Nephron (organoid): ENCODE measurements at regions not wholly inside any gene's neighbourhood (a gene's known extent, or its start where the extent isn't known, plus 50 kb on each side); places are given as distances from the start of the nearest gene placed in this dataset.

Experiments used
- H3K27ac Mint-ChIP-seq, 3 experiments: 2 replicates each; pipeline ENCODE4 v1.8.0; 2020; ENCODE audit warnings: mixed read lengths in 3 of 3, mild to moderate bottlenecking in 2 of 3, moderate library complexity in 1 of 3
- H3K27me3 Mint-ChIP-seq: 2 replicates; pipeline ENCODE4 v1.8.0; 2021; ENCODE audit warnings: low read depth, mild to moderate bottlenecking, moderate library complexity, mixed read lengths
- H3K36me3 Mint-ChIP-seq: 2 replicates; pipeline ENCODE4 v1.8.0; 2020; ENCODE audit warnings: low read depth, mixed read lengths
- H3K4me1 Mint-ChIP-seq: 2 replicates; pipeline ENCODE4 v1.8.0; 2020; ENCODE audit warnings: mixed read lengths
- H3K4me3 Mint-ChIP-seq, 3 experiments: 2 replicates each; pipeline ENCODE4 v1.8.0; 2020; ENCODE audit warnings: mild to moderate bottlenecking in 3 of 3, mixed read lengths in 3 of 3, moderate library complexity in 2 of 3
- H3K9me3 Mint-ChIP-seq: 2 replicates; pipeline ENCODE4 v1.8.0; 2020; ENCODE audit warnings: mixed read lengths
- TF ChIP-seq, protein P1 (sequence below), 3 experiments: fragments of 200-600 bp; sonication (generic); IDR thresholded peaks; one replicate each; pipeline ENCODE4 v1.5.0; 2021; ENCODE audit warnings: antibody characterized with exemption in 3 of 3; ENCODE audit not compliant: unreplicated experiment in 3 of 3

DNA sequence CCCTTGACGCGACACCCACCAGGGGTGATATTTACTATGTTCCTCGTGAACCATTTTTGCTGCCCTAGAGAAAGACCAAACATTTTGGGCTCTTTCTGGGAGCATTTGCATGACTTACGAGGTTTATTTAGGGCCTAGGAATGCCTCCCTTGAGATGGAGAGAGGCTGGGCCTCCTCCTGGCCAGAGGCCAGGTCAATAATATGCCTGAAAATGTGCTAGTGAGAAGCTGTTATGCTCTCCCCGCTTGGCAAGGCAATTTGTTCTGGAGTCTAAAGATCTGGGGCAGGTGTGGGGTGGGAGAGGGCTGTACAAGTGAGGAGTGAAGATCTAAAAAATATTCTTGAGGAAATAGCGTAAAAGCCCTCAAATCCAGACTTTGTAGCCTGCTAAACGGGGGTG lies 587.3 kb upstream of the CDH5 start:
- Mint-ChIP-seq H3K27ac (peak overlapping the region; percentile 91 to 96 (median 94)), H3K27me3 (peaks cover 11% of the 10 kb centered on the region), H3K4me3 (peak overlapping the region in 1 of 3 experiments; percentile 1), H3K4me1 (peaks cover 76% of the 10 kb centered on the region), H3K9me3 (peaks cover 18% of the 10 kb centered on the region), H3K36me3 (no peaks in the 10 kb centered on the region)
- TF ChIP-seq, protein P1, sequence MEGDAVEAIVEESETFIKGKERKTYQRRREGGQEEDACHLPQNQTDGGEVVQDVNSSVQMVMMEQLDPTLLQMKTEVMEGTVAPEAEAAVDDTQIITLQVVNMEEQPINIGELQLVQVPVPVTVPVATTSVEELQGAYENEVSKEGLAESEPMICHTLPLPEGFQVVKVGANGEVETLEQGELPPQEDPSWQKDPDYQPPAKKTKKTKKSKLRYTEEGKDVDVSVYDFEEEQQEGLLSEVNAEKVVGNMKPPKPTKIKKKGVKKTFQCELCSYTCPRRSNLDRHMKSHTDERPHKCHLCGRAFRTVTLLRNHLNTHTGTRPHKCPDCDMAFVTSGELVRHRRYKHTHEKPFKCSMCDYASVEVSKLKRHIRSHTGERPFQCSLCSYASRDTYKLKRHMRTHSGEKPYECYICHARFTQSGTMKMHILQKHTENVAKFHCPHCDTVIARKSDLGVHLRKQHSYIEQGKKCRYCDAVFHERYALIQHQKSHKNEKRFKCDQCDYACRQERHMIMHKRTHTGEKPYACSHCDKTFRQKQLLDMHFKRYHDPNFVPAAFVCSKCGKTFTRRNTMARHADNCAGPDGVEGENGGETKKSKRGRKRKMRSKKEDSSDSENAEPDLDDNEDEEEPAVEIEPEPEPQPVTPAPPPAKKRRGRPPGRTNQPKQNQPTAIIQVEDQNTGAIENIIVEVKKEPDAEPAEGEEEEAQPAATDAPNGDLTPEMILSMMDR (IDR thresholded peaks at IDR 0.05; ENCODE audit: unreplicated experiment in 3 of 3) = no peak

DNA sequence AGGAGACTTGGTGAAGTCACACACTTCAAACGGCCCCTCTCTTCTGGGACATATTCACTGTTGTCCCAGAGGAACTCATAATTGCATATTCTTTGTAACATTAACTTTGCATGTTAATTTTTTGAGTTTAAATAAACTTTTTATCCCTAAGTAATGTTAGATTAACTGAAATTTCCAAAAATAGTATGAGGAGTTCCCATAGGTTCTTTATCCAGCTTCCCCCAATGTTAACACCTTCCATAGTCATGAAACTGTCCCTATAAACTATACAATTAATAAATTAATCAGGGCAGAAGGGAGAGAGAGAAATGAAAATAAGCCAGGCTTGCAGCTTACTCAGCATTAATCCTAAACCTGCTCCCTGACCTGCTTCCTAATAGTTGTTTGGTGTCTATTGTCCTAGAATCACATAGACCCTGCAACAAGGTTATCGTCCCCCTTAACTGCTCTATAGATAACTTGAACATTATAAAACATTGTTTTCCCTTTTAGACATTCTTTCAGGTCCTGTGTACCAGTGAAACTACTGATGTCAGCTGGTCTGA lies 589.8 kb upstream of the CDH5 start:
- Mint-ChIP-seq H3K27ac (peak overlapping the region in 2 of 3 experiments; percentile 56 to 71), H3K9me3 (peaks cover 23% of the 10 kb centered on the region), H3K4me3 (no peak overlapping the region), H3K36me3 (no peaks in the 10 kb centered on the region), H3K27me3 (peaks cover 11% of the 10 kb centered on the region), H3K4me1 (peaks cover 68% of the 10 kb centered on the region)
- TF ChIP-seq, protein P1 (IDR thresholded peaks at IDR 0.05; ENCODE audit: unreplicated experiment in 3 of 3) = no peak

DNA sequence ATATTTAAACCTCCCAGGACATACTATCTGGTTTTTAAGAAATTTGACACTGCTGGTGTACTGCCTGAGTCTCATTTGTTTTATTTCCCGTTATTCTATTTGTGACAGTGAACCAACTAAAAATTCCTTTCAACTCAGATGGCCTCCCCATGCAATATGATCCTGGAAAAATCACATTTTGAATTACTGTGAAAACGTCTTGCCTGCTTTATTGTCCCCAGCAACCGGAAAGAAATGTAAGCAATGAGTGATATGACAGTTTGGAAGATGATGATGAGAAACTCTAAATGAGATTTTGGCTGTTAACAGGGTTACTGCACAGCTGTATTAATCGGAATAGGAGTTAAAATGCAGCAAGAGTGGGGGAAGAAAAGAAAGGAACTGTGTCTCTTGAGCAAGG lies 590.7 kb upstream of the CDH5 start:
- H3K27ac Mint-ChIP-seq = peak overlapping the region; percentile 16 to 67 (median 64)

DNA sequence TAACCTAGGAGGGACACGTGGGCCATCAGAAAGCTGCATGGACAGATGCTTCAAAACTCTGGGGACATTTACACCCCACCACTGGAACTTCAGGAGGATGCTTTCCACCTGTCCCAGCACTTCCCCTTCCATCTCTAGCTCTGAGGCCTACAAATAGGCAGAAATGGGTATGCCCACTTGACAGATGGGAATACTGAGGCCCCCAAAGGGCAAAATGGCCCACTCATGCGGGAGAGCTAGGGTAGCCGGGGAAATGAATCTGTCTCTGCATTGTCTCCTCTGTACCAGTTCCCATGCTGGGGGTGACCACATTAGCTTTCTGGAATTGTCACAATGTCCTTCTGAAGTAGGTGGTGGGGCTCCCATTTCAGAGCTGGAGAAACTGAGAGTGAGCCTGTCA lies 592.1 kb upstream of the CDH5 start:
- H3K9me3 Mint-ChIP-seq = peaks cover 32% of the 10 kb centered on the region
- H3K4me3 Mint-ChIP-seq = no peak overlapping the region
- TF ChIP-seq, protein P1 (IDR thresholded peaks at IDR 0.05; ENCODE audit: unreplicated experiment in 3 of 3) = no peak
- H3K4me1 Mint-ChIP-seq = peaks cover 54% of the 10 kb centered on the region
- peaks cover 4% of the 10 kb centered on the region for H3K27me3 Mint-ChIP-seq
- H3K27ac Mint-ChIP-seq = peak overlapping the region; percentile 35 to 73 (median 54)
- H3K36me3 Mint-ChIP-seq = no peaks in the 10 kb centered on the region

More for the DNA sequence above, 590.7 kb upstream of the CDH5 start:
- Mint-ChIP-seq H3K4me1 (peaks cover 63% of the 10 kb centered on the region), H3K4me3 (peak overlapping the region in 1 of 3 experiments; percentile 0), H3K27me3 (peaks cover 10% of the 10 kb centered on the region), H3K9me3 (peaks cover 23% of the 10 kb centered on the region), H3K36me3 (no peaks in the 10 kb centered on the region)
- TF ChIP-seq, protein P1 (IDR thresholded peaks at IDR 0.05; ENCODE audit: unreplicated experiment in 3 of 3) = no peak

DNA sequence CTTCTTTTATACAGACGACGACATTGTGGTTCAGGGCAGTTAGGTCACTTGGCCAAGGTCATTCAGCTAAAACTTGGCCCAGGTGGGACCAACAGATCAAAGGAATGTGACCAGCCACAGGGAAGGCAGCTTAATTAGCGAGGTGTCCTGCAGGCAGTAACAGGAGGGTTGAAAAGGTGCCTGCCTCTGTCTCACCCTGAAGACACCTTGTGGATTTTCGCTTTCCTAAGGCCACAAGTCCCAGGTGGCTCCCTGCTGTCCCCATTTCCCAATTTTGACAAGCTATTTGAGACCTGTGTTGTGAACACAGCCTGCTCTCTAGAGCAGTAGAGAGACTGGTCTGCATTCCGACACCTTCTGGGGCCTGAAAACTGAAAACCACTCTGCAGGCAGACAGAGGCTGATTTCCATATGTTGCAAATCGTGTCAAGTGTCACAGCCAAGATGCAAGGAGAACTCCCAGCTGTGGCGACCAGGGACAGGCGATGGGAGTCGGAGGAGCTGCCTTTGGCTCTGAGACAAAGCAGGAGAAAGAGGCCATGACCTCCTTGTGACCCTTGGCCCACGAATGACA lies 593.1 kb upstream of the CDH5 start:
- Mint-ChIP-seq H3K4me3 (peak overlapping the region in 2 of 3 experiments; percentile 6 to 20), H3K9me3 (peaks cover 29% of the 10 kb centered on the region), H3K27ac (peak overlapping the region; percentile 82 to 92 (median 85)), H3K27me3 (peaks cover 4% of the 10 kb centered on the region), H3K36me3 (no peaks in the 10 kb centered on the region), H3K4me1 (peaks cover 55% of the 10 kb centered on the region)
- TF ChIP-seq, protein P1 (IDR thresholded peaks at IDR 0.05; ENCODE audit: unreplicated experiment in 3 of 3) = no peak
